AML-193 (cell line): ENCODE measurements at regions not wholly inside any gene's neighbourhood (a gene's known extent, or its start where the extent isn't known, plus 50 kb on each side); places are given as distances from the start of the nearest gene placed in this dataset.
A peak's percentile ranks its signal among the peaks of the same experiment; 100 is the strongest.

Experiments
- DNase-seq, 2 experiments: peaks; one replicate each; lab custom pipeline; 2025; lab: John Stamatoyannopoulos, UW

GRCh38 chr3:103365467-103365866 lies 930.7 kb downstream of the ZPLD1 start:
- no peak for DNase-seq

GRCh38 chr3:103367481-103367880 lies 932.7 kb downstream of the ZPLD1 start:
- DNase-seq = no peak

GRCh38 chr3:103371411-103371810 lies 936.6 kb downstream of the ZPLD1 start:
- DNase-seq = no peak

GRCh38 chr3:103372031-103372430 lies 937.2 kb downstream of the ZPLD1 start:
- no peak for DNase-seq

GRCh38 chr3:103380391-103380790 lies 945.6 kb downstream of the ZPLD1 start:
- no peak for DNase-seq

GRCh38 chr3:103381296-103382079 lies 946.7 kb downstream of the ZPLD1 start:
- no peak for DNase-seq

- DNase-seq = no peak
Observed at GRCh38 chr3:103385961-103386656, 951.3 kb downstream of the ZPLD1 start.

- no peak for DNase-seq
Observed at GRCh38 chr3:103388214-103388613, 953.4 kb downstream of the ZPLD1 start.

GRCh38 chr3:103389356-103389755 lies 954.5 kb downstream of the ZPLD1 start:
- DNase-seq = no peak

GRCh38 chr3:103393395-103394186 lies 958.8 kb downstream of the ZPLD1 start:
- no peak for DNase-seq

- no peak for DNase-seq
Observed at GRCh38 chr3:103403191-103403590, 968.4 kb downstream of the ZPLD1 start.

- DNase-seq = no peak
Observed at GRCh38 chr3:103406320-103406850, 971.6 kb downstream of the ZPLD1 start.

GRCh38 chr3:103410231-103410630 lies 975.4 kb downstream of the ZPLD1 start:
- no peak for DNase-seq

- DNase-seq = no peak
Observed at GRCh38 chr3:103421460-103421859, 986.6 kb downstream of the ZPLD1 start.

GRCh38 chr3:103437883-103438282 lies 1003.1 kb downstream of the ZPLD1 start:
- DNase-seq = no peak

- DNase-seq = peak; percentile 29 to 31
Observed at GRCh38 chr3:103440539-103441203, 1005.9 kb downstream of the ZPLD1 start.

GRCh38 chr3:103446953-103447629 lies 1012.3 kb downstream of the ZPLD1 start:
- DNase-seq = no peak

GRCh38 chr3:103453152-103453551 lies 1018.3 kb downstream of the ZPLD1 start:
- DNase-seq = no peak

- DNase-seq = no peak
Observed at GRCh38 chr3:103459815-103460214, 1025.0 kb downstream of the ZPLD1 start.

- no peak for DNase-seq
Observed at GRCh38 chr3:103470498-103470897, 1035.7 kb downstream of the ZPLD1 start.

GRCh38 chr3:103494011-103494410 lies 1059.2 kb downstream of the ZPLD1 start:
- DNase-seq = no peak
